ENCODE measurements at regions not wholly inside any gene's neighbourhood (a gene's known extent, or its start where the extent isn't known, plus 50 kb on each side); places are given as distances from the start of the nearest gene placed in this dataset.

DNA sequence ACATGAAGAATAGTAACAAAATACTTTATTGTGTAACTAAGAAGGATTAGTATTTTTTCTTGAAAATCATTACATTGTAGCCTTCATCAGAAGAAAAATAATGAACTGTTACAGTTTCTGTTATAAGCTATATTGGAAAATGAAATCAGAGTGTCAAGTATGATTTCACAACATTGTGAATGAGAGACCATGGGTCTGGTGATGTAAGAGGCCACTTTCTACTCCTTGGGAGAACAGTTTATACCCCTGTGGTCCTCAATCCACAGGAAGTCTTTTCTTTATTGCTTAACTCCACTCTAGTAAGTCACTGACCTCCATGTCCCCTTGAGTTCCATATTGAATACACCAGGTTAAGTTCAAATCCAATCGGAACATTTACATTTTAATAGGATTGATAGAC, 218.7 kb upstream of the FERMT1 start:
- TF ChIP-seq, protein P1, sequence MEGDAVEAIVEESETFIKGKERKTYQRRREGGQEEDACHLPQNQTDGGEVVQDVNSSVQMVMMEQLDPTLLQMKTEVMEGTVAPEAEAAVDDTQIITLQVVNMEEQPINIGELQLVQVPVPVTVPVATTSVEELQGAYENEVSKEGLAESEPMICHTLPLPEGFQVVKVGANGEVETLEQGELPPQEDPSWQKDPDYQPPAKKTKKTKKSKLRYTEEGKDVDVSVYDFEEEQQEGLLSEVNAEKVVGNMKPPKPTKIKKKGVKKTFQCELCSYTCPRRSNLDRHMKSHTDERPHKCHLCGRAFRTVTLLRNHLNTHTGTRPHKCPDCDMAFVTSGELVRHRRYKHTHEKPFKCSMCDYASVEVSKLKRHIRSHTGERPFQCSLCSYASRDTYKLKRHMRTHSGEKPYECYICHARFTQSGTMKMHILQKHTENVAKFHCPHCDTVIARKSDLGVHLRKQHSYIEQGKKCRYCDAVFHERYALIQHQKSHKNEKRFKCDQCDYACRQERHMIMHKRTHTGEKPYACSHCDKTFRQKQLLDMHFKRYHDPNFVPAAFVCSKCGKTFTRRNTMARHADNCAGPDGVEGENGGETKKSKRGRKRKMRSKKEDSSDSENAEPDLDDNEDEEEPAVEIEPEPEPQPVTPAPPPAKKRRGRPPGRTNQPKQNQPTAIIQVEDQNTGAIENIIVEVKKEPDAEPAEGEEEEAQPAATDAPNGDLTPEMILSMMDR (IDR thresholded peaks at IDR 0.05; ENCODE audit: insufficient read depth, low read length, poor library complexity, severe bottlenecking): no peak
- no peak for TF ChIP-seq EZH2phosphoT487 (conservative IDR thresholded peaks at IDR 0.05; ENCODE audit: low read length)

Measured in SU-DHL-6 (cell line).